Right lobe of liver (tissue), 6 donors: ENCODE measurements at regions not wholly inside any gene's neighbourhood (a gene's known extent, or its start where the extent isn't known, plus 50 kb on each side); places are given as distances from the start of the nearest gene placed in this dataset.
A peak's percentile ranks its signal among the peaks of the same experiment; 100 is the strongest.

Experiments used
- ATAC-seq, 4 donors: fragments of 200-7000 bp; cut with Tn5 transposase; one replicate each; pipeline ENCODE4 v1.9.1; 2020; ENCODE audit warnings: mild to moderate bottlenecking in 4 of 4, moderate library complexity in 4 of 4
- DNase-seq, 3 donors: peaks; one replicate each; pipeline ENCODE4 v3.0.0-alpha.2; 2020
- H3K27ac ChIP-seq, 3 donors: fragments of 200-600 bp; one replicate each; pipeline ENCODE4 v1.8.0; 2022
- H3K27me3 ChIP-seq, 2 donors: fragments of 200-600 bp; one replicate each; pipeline ENCODE4 v1.8.0; 2022
- H3K36me3 ChIP-seq, 4 donors: fragments of 200-600 bp; sonication (generic) in 1 of 4; one replicate each; pipeline versions ENCODE4 v1.5.1 to v1.8.0; 2017 to 2022; ENCODE audit warnings: control low read depth in 1 of 4
- H3K4me1 ChIP-seq, 4 donors: fragments of 200-600 bp; sonication (generic) in 1 of 4; one replicate each; pipeline versions ENCODE4 v1.5.1 to v1.8.0; 2017 to 2022; ENCODE audit warnings: control low read depth in 1 of 4
- H3K4me3 ChIP-seq, 3 donors: fragments of 200-600 bp; one replicate each; pipeline ENCODE4 v1.8.0; 2022
- H3K9me3 ChIP-seq, 4 donors: fragments of 200-600 bp; sonication (generic) in 1 of 4; one replicate each; pipeline versions ENCODE4 v1.5.1 to v1.8.0; 2017 to 2022; ENCODE audit warnings: control low read depth in 1 of 4
- CTCF ChIP-seq, 4 donors: fragments of 200-600 bp in 3 of 4; fragments of 450-650 bp in 1 of 4; IDR thresholded peaks; one replicate each; pipeline versions ENCODE4 v1.5.1 to v1.8.0; 2016 to 2022; ENCODE audit warnings: antibody characterized with exemption in 4 of 4, mild to moderate bottlenecking in 2 of 4
- POLR2A ChIP-seq: fragments of 450-650 bp; IDR thresholded peaks from one replicate; pipeline ENCODE4 v1.6.1; 2017; ENCODE audit warnings: antibody characterized with exemption, mild to moderate bottlenecking
- WGBS: methylation state at CpG from one replicate; pipeline ENCODE4 v1.1.6; 2018; ENCODE audit warnings: low coverage, low lambda C conversion rate; ENCODE audit not compliant: insufficient coverage; ENCODE audit errors: missing lambda C conversion rate; 5-methylcytosine and 5-hydroxymethylcytosine counted together
- intact Hi-C, 2 donors: fragments of 100-400 bp; cut with DNase I; formaldehyde crosslinking; loops; one replicate each; pipeline versions ENCODE4 v1.11.2 to v1.14.1; 2022
- donor health status: DM: no; HTN: yes; CAD: no.
- donor health status: DM: no; HTN: no; CAD: no.
- donor health status: DM: no; HTN: no; CAD: no.
- donor health status: DM: no; HTN: yes; CAD: no.
- donor health status: DM: no; HTN: yes; CAD: no.

DNA sequence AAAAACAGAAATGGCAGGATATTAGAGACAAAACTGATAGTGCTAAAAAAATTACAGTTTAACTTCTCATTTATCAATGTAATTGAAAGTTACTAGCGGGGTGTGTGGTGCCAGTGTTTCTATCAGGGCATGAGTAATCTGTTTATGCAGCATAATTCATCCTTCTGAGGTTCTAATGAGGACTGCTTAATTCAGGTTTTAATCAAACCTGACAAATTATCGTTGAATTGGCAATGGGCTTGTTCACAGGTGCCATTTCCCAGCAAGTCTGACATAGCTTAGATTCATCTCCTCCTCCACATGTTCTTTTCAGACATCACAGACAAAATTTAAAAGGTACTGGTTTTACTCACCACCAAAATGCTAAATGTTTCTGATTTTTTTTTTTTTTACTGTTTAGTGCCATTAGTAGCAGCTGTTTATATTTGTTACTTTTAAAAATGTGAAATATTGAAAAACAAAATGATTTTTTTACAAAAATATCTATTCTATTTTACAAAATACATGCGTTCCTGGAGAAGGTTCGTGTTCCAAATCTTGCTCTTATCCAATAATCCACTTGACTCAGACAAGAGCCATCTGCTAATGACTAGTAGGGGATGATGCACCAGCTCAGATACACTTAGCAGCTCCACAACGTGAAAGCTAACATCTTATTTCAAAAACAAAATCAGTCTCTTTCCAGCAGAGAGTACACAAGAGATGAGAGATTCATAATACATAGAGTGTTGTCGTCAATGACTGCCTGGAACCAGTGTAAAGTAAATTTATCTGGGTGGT, 447.7 kb upstream of the DPPA4 start:
- Histone ChIP-seq H3K4me1 (no peaks in the 10 kb centered on the region), H3K36me3 (no peaks in the 10 kb centered on the region), H3K9me3 (no peaks in the 10 kb centered on the region), H3K4me3 (no peak overlapping the region), H3K27me3 (no peaks in the 10 kb centered on the region), H3K27ac (no peak overlapping the region)
- intact Hi-C loops, result no loop called here
- DNase-seq, result no peak
- TF ChIP-seq POLR2A (no peak), CTCF (IDR thresholded peaks at IDR 0.05) (no peak)
- WGBS, result 47% methylated on average over 6 of the region's 6 CpGs
- ATAC-seq, result no peak

GRCh38 chr3:109803274-109803673, 465.9 kb upstream of the DPPA4 start:
- DNase-seq (no peak), ATAC-seq (no peak)
- Histone ChIP-seq H3K4me3 (no peak overlapping the region), H3K36me3 (no peaks in the 10 kb centered on the region), H3K9me3 (no peaks in the 10 kb centered on the region), H3K27ac (no peak overlapping the region), H3K27me3 (no peaks in the 10 kb centered on the region), H3K4me1 (no peaks in the 10 kb centered on the region)
- WGBS, result 52% methylated on average over 5 of the region's 6 CpGs
- peak in 3 of 4 donors; percentile 5 to 14 (median 8) for TF ChIP-seq CTCF (IDR thresholded peaks at IDR 0.05)
- TF ChIP-seq POLR2A, result no peak
- intact Hi-C loops, result no loop called here

- Histone ChIP-seq H3K27me3 (no peaks in the 10 kb centered on the region), H3K9me3 (no peaks in the 10 kb centered on the region), H3K4me3 (no peak overlapping the region), H3K4me1 (no peaks in the 10 kb centered on the region), H3K36me3 (no peaks in the 10 kb centered on the region), H3K27ac (no peak overlapping the region)
- DNase-seq (no peak), ATAC-seq (peak in 2 of 4 donors; percentile 18 to 32)
- intact Hi-C loops, result no loop called here
- no peak for TF ChIP-seq POLR2A
- TF ChIP-seq CTCF (IDR thresholded peaks at IDR 0.05), result no peak
- 71% methylated on average over 1 of the region's 1 CpG for WGBS
Observed at GRCh38 chr3:109804697-109805096, 467.4 kb upstream of the DPPA4 start.

GRCh38 chr3:109806929-109807328, 469.6 kb upstream of the DPPA4 start:
- Histone ChIP-seq H3K27me3 (no peaks in the 10 kb centered on the region), H3K27ac (no peak overlapping the region), H3K9me3 (no peaks in the 10 kb centered on the region), H3K36me3 (no peaks in the 10 kb centered on the region), H3K4me3 (no peak overlapping the region), H3K4me1 (no peaks in the 10 kb centered on the region)
- WGBS, result 34% methylated on average over 4 of the region's 4 CpGs
- intact Hi-C loops, result no loop called here
- DNase-seq, result no peak
- TF ChIP-seq POLR2A (no peak), CTCF (IDR thresholded peaks at IDR 0.05) (no peak)
- ATAC-seq, result peak; percentile 75 to 93 (median 84)
